HG02885 (cell line): ENCODE measurements at regions not wholly inside any gene's neighbourhood (a gene's known extent, or its start where the extent isn't known, plus 50 kb on each side); places are given as distances from the start of the nearest gene placed in this dataset.

ENCODE experiments used
- ATAC-seq: cut with Tn5 transposase; IDR thresholded peaks from one replicate; pipeline ENCODE4 v1.9.1; 2021; ENCODE audit warnings: mild to moderate bottlenecking; ENCODE audit not compliant: unreplicated experiment, poor library complexity

DNA sequence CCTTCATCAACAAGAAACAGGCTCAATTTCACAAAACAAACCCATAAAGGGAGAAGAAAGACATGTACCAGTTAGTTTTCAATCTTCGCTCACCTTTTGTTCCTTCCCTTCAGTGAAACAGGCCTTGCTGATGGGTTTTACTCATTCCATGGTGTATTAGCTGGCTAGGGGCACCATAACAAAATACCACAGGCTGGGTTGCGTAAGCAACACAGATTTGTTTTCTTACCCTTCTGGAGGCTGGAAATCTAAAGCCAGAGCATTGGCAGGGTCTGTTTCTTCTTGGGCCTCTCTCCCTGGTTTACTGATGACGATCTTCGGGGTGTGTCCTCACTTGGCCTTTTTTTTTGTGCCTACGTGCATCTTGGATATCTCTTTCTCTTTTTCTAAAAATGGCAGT is 383.4 kb upstream of the RBFOX1 start:
- ATAC-seq, result no peak

DNA sequence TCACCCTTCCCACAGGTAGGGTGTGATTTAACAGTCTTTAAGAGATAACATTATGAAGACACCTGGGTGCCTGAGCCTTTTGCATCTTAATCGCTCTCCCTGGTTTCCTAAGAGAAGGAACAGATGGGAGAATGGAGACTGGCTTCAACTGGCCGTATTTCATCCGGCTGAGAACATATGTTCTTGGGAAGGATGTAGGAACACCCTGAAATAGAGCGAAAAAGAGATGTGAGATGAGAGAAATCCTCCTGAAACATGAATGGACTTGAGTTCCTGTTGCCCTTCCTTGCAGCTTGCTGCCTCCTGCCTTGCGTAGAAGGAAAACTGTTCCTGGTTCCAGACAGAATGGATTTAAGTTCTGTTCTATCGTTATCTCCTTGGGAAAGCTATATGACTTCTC is 385.4 kb upstream of the RBFOX1 start:
- no peak for ATAC-seq

DNA sequence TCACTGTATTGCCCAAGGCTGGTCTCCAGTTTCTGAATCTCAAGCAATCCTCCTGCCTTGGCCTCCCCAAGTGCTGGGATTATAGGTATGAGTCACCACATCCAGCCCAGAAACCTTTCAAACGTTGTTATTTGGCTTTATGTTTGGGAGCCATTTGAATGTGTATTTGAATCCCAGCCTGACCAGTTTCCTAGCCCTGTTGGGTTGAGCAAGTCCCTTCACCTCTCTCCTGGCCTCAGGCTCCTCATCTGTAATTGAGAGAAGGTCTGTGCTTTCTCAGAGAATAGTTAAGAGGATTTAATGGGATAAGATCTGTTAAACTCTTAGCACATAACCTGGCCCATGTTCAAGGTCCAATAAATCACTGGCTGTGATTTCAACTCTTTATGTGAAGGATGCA is 385.8 kb upstream of the RBFOX1 start:
- ATAC-seq, result no peak

DNA sequence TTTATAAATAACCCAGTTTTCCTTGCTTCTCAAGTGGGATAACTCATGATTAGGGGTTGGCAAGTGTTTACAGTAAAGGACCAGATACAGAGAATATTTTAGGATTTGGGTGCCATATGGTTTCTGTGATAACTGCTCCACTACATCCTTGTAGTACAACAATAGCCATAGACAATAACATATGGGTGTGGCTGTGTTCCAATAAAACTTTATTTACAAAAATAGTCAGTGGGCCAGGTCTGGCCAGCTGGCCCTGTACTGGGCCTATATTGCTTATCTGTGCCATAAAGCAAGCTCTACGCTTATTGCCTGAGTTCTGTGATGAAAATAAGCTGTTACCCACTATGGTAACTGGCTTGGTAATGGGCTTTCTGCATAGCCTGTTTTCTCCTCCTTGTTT is 386.5 kb upstream of the RBFOX1 start:
- ATAC-seq, result no peak

DNA sequence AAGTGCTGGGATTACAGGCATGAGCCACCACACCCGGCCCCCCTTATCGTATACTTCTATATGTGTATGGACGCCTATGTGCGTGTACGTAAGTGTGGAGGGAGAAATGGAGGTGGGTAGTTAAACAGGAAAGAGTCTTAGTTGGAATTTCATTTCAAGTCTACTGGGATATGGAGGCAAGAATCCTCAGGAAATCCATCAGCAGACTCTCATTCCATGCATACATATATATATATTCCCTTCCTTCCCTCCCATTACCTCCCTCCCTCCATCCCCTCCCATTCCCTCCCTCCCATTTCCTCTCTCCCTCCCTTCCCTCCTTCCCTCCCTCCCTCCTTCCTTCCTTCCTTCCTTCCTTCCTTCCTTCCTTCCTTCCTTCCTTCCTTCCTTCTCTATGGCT is 391.7 kb upstream of the RBFOX1 start:
- no peak for ATAC-seq

DNA sequence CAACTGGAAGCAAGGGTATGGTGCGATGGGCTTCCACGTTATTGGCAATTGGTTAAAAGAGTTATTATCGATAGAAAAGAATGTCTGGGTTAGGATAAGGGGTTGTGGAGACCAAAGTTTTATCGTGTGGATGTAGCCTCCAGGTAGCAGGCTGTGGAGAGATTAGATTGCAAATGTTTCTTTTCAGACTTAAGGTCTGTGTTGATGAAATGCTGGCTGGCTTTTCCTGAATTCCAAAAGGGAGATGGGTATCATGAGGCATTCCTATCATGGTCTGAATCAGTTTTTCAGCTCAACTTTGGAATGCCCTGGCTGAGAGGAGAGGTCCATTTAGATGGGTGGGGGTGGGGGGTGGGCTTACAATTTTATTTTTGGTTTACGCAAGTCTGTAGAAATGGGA is 395.0 kb upstream of the RBFOX1 start:
- ATAC-seq, result no peak

DNA sequence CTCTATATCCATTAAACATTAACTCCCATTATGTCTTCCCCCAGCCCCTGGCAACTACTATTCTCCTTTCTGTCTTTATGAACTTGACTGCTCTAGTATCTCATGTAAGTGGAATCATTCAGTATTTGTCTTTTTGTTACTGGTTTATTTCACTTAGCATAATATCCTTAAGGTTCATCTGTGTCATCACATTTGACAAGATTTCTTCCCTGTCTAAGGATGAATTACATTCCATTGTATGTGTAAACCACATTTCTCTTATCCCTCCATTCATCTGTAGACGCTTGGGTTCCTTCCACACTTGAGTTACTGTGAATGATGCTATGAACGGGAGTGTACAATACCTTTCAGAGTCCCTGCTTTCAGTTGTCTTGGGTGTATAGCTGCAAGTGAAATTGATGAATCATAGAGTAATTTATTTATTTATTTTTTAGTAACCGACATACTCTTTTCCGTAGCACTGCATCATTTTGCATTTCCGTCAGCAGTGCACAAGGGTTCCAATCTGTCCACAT is 399.7 kb upstream of the RBFOX1 start:
- ATAC-seq, result no peak

DNA sequence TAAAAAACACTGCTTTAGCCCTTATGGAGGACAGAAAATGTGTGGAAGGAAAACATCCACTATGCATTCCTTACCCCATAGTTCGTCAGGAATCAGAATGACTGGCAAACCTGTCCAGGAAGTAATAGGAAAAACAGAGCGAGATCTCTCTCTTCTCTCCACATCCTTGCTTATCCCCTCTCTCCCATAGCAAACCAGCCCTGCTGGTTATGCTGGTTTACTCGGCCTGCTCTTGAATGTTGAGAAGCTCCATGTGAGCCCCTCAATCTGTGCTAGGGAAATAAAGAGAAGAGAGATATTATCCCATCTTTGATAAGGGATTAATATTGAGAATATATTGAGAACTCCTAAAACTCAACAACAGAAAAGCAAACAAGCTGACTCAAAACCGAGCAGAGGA is 402.8 kb upstream of the RBFOX1 start:
- ATAC-seq, result no peak

DNA sequence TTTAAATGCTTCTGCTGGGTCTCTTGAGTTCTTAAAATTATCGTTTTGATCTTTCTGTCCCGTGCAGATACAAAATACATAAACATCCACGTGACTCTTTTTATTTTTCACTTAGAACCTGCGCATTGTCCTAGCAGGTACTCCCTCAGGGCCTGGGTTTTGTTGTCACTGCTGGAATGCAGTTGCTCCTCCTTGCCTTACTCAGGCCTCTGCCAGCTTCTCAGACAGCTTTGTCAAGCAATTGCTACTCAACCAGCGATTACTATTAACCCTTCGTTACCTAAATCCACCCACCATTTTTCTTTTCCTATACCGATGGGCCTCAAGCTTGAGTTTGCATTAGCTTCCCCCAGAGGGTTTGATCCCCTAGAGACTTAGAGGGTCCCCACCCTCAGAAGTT is 405.9 kb upstream of the RBFOX1 start:
- ATAC-seq, result no peak

DNA sequence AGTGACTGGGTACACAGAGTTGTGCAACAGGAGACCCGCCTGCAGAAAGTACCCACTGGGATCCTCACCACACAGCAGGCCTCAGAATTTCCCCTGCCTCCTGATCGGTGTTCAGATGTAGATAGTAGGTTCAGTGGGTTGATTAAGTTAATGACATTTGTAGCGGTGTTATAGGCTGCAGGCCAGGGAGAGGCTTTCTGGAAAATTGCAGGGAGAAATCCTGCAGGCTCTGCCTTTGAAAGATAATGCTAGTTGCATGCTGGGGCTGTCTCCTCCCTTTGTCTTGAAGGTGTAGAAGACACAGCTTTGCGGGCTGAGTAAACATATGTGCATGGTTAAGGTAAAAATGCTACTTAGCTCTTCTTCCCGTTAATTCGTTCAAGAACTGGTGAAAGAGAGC is 406.3 kb upstream of the RBFOX1 start:
- no peak for ATAC-seq

DNA sequence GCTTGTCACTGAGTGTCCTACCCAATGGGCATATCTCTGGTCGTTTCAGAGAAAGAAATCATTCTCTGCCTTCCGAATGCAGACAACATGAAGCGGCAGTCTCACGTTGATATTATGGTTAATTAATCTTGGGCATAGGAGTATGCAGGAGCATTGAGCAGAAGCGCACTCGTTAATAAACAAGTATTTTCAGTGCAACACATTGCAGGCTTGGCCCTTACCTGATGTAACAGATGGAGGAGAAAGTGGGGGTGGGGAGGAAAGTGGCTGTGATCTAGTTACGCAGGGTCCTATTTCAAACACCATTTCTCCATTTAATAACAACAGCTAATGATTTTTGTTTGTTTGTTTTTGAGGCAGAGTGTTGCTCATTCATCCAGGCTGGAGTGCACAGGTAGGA is 414.0 kb upstream of the RBFOX1 start:
- ATAC-seq, result no peak

DNA sequence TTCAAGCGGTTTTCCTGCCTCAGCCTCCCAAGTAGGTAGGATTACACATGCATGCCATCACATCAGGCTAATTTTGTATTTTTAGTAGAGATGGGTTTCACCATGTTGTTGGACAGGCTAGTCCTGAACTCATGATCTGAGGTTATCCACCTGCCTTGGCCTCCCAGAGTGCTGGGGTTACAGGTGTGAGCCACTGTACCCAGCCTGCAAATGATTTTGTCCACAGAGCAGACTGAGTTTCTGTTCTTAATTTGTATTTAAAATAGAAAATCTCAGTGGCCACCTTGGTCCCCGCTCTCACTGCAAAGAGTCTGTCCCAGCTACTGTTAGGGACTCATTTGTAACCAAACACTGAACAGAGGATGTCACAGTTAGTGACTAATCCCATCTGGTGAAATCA is 415.7 kb upstream of the RBFOX1 start:
- no peak for ATAC-seq

DNA sequence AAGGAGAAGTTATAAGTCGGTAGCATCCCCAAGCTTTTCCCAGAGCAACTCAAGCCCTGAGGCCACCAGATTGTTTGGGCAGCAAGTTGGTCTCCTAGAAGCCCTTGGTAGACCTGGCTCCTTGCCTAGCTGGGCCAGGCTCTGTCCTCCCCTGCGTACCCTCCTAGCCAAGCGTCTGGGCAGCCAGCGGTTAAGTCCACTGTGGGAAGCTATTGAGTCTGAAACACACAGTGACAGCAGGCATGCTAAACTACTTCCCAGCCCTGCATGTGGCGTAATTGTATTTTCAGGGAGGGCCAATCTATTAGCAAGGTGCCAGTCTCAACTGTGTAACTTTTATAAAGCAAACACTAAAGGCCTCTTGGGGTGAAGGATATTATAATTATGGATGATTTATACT is 419.1 kb upstream of the RBFOX1 start:
- no peak for ATAC-seq

DNA sequence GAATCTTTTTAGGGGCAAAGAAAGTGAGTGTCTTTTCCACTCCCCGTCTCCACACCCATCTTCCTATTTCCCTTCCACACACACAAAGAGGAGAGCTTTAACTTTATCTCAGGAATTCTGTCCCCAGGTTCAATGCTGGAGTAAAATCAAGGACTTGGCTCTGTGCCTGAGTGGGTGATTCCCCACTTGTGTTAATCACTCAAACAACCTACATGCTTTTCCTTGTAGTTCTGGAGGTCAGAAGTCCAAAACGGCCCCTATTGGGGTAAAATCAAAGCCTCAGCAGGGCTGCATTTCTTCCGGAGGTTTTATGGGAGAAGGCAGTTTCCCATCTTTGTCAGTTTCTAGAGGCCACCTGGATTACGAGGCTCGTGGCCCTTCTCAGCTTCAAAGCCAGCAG is 422.3 kb upstream of the RBFOX1 start:
- no peak for ATAC-seq

DNA sequence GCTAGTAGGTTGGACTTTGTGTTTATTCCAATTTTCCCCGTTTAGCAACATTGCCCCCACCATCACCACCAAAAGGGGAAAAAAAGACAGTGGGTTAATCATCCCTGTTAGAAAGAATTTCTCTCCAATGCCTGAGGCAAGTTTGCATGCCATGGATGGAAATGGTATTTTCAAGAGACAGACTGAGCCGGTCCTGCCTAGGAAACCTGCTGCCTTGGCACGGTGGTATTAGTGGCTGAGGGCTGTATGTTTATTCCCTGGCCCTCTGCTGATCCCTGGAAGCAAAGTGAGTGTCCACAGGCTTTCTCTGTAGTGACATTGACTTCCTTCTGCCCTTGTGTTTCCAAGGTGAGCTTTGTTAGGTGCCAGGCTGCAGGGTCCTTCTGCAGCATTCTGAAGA is 427.0 kb upstream of the RBFOX1 start:
- no peak for ATAC-seq

DNA sequence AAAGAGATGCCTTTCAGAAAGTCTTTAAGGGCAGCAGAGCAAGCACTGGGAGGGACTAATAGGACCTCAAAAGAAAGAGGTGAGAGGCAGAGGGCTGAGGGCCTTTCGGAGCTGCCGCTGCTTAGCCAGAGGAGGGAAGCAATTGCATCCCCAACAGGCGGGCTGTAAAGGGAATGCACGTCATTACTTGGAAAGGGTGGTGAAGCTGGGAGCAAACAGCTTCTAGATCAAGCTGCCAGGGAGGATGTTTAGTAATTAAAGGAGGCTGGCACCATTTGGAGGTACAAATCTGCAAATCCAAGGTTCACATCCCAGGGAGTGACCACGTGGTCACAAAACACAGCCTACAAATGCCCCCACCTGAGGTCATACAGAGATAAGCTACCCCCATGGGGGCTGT is 429.0 kb upstream of the RBFOX1 start:
- ATAC-seq, result no peak

DNA sequence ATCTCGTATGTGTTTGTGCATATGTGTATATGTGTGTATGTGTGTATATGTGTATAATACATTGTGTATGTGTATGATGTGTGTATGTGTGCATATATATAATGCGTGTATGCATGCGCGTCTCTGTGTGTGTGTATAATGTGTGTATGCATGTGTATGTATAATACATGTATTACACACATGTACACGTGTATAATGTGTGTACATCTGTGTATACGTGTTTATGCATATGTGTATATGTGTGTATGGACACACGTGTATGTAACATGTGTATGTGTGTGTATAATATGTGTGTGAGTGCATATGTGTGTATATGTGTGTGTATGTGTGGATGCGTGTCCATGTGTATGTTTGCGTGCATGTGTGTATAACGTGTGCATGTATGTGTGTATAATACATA is 433.7 kb upstream of the RBFOX1 start:
- ATAC-seq, result no peak

DNA sequence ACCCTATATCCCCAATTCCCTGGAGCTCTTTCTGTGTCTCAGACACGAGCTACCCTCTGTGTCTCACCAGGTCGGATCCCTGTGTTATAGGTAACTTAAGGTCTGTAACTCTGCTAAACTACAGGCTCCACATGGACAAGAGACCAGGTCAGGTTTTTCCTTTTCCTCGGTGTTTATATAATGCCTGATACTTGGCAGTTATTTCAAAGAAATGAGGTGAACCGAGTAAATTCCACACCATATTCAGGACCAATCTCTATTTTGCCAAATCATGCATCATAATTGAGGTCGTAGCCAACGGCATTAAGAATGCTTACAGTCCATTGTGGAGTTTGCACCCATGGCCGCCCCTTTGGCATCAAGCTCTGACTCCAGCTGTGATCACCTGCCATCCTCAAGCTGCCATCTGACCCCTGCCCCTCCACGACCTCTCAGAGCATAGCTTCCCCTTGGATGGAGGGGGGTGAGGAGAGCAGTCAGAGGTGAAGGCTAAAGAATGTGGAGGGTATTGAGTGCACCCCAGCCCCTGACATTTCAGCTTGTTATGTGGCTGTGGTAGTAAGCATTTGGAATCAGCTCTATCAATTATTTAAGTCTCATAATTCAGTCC is 434.7 kb upstream of the RBFOX1 start:
- no peak for ATAC-seq

DNA sequence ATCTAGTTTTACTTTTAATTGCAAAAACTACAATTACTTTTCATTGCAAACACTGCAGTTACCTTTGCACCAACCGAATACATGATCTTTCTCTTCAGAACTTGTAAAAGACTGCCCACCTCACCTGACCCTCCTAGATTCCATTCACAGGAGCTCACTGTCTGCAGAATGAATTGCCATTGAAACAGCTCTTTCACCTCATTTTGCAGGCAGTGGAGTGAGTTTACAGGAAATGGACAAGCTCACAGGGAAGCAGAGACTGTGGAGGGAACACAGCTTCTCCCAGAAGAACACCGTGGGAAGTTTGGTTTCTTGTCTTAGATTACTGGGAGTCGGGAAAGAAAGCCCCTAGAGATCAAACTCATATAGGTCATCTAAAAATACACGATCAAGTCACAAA is 439.7 kb upstream of the RBFOX1 start:
- no peak for ATAC-seq

DNA sequence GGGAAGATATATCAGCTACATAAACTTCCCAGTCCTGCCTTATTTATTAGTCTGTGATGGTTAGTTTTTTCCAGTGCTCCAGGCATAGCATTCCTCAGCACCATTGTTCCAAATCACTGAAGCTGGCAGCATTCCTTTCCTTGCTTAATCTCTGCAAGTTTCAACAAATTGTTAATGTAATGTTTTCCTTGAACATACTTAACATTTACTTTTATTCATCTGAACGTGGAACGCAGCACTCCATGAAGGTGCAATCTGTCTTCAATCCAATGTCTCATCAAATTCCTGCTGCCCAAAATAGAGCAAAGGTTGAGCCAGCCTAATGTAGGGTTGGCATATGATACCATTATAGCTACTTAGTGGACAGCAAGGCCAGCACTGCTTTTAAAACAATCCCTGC is 441.1 kb upstream of the RBFOX1 start:
- no peak for ATAC-seq

DNA sequence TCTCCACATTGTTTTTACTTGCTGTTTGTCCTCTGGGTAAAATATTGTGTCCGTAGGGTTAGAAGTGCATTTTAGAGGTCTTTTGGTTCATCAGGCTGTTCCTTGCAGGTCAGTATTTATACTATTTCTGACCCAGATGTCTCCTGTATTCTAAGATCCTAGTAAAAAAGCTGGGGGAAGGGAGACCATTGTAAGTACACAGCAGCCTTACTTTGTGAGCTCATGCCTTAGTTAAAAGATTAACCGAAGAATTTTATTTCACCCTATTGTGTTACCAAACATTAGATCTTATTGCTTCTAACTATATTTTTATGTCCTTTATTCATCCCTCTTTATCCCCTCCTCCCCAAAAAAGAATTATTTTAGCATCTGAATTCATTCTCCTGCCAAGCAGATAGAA is 444.1 kb upstream of the RBFOX1 start:
- ATAC-seq, result no peak

DNA sequence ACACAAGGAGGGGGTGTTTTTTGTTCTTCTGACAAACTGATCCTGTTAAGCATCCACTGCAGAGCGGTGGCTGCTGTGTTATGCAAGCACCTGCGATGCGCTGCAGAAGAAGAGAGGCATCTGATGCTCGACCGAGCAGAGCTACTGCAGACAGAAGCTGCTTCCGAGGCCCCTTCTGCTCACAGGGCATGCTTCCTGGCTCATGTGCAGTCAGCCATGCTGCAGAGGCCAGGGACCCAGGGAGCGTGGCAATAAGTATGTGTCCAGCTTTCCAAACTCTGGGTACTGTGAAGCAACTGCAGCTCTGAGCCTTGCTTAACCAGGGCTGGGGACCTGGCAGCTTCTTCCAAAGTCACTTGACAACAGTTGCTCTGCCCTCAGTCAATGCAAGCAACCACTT is 448.6 kb upstream of the RBFOX1 start:
- no peak for ATAC-seq

DNA sequence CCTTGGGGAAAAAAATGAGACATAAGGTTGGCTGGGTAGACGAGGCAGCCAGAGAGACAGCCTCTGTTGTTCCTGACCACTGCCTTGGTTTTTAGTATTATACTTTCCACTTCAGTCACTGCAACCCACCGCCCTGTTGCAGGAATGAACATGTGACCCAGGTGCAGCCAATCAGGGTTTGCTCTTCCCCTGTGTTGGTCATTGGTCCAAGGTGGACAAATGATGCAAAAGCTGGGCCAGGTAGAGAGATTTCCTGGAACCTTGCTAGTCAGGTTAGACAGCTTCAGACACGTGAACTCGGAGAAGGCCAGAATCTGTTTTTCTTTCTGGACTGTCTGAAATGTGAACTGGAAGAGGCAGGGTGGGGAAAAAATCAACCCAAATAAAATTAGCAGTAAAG is 452.4 kb upstream of the RBFOX1 start:
- no peak for ATAC-seq
